GM12891 (cell line): ENCODE measurements at regions not wholly inside any gene's neighbourhood (a gene's known extent, or its start where the extent isn't known, plus 50 kb on each side); places are given as distances from the start of the nearest gene placed in this dataset.
"Not testable (repeated sequence)": the region's sequence is repeated elsewhere in the genome, so short reads cannot be mapped to it uniquely, and the experiment has no call there.

Experiments used
- PAX5 ChIP-seq: IDR thresholded peaks from 2 replicates; pipeline ENCODE4 v1.6.1; 2011; ENCODE audit warnings: low read length, moderate library complexity, mild to moderate bottlenecking; ENCODE audit not compliant: insufficient read depth, severe bottlenecking
- POU2F2 ChIP-seq: IDR thresholded peaks from 2 replicates; pipeline ENCODE4 v1.6.1; 2011; ENCODE audit warnings: low read depth, mild to moderate bottlenecking, control low read depth, low read length, moderate library complexity
- TAF1 ChIP-seq: IDR thresholded peaks from 2 replicates; pipeline ENCODE4 v1.6.1; 2011; ENCODE audit warnings: low read depth, low read length, control low read depth

DNA sequence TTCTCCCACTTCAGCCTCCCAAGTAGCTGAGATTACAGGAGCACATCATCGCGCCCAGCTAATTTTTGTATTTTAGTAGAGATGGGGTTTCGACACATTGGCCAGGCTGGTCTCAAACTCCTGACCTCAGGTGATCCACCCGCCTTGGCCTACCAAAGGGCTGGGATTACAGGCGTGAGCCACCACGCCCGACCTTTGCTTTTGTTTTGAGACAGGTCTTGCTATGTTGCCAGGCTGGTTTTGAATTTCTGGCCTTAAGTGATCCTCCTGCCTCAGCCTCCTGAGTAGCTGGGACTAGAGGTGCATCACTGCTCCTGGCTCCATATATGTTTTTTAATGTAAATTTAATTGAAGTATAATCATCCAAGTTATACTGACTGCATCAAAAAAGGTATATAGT lies 80.2 kb upstream of the NEK6 start:
- not testable (repeated sequence) for TF ChIP-seq POU2F2, TAF1, PAX5
